IMR-90 (cell line): ENCODE measurements at regions not wholly inside any gene's neighbourhood (a gene's known extent, or its start where the extent isn't known, plus 50 kb on each side); places are given as distances from the start of the nearest gene placed in this dataset.

Experiments
- CEBPB ChIP-seq: IDR thresholded peaks from 2 replicates; pipeline ENCODE4 v1.6.1; 2012; ENCODE audit warnings: low read depth, low read length, improper control_type of control experiment
- FOS ChIP-seq: fragments of 150-350 bp; IDR thresholded peaks from 2 replicates; pipeline ENCODE4 v1.6.1; 2016; ENCODE audit warnings: low read depth, low read length
- POLR2A ChIP-seq: IDR thresholded peaks from 2 replicates; pipeline ENCODE4 v1.6.1; 2012; ENCODE audit warnings: mild to moderate bottlenecking, low read depth, low read length
- TF ChIP-seq, protein P1 (sequence below): conservative IDR thresholded peaks from 2 replicates; pipeline ENCODE4 v1.5.1; 2012; ENCODE audit warnings: mild to moderate bottlenecking, low read depth, low read length, improper control_type of control experiment
- TF ChIP-seq, protein P2 (sequence below): fragments of 150-350 bp; IDR thresholded peaks from 2 replicates; pipeline ENCODE4 v1.6.1; 2017; ENCODE audit warnings: mild to moderate bottlenecking, antibody characterized with exemption, low read length, low read depth
- TF ChIP-seq, protein P3 (sequence below): fragments of 150-350 bp; IDR thresholded peaks from 2 replicates; pipeline ENCODE4 v1.6.1; 2016; ENCODE audit warnings: low read depth, mild to moderate bottlenecking, low read length, moderate library complexity, borderline replicate concordance

DNA sequence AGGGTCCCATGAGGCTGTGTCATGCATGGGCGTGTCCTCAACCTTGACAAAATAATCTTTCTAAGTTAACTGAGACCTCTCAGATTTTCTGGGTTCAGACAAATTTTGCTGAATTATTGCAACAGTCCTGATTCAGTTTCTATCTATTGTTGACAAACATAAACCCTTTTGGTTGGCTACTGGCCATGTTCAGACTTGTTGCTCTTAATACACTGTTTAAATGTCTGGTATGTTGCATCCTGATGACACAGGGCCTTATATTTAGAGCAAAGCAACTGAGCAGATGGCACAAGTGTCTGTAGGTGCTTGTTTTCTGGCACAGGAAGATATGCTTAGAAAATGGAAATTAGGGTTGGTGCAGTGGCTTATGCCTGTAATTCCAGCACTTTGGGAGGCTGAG is 456.9 kb upstream of the USP9Y start:
- TF ChIP-seq, protein P1, sequence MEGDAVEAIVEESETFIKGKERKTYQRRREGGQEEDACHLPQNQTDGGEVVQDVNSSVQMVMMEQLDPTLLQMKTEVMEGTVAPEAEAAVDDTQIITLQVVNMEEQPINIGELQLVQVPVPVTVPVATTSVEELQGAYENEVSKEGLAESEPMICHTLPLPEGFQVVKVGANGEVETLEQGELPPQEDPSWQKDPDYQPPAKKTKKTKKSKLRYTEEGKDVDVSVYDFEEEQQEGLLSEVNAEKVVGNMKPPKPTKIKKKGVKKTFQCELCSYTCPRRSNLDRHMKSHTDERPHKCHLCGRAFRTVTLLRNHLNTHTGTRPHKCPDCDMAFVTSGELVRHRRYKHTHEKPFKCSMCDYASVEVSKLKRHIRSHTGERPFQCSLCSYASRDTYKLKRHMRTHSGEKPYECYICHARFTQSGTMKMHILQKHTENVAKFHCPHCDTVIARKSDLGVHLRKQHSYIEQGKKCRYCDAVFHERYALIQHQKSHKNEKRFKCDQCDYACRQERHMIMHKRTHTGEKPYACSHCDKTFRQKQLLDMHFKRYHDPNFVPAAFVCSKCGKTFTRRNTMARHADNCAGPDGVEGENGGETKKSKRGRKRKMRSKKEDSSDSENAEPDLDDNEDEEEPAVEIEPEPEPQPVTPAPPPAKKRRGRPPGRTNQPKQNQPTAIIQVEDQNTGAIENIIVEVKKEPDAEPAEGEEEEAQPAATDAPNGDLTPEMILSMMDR, result no peak
- TF ChIP-seq, protein P2, sequence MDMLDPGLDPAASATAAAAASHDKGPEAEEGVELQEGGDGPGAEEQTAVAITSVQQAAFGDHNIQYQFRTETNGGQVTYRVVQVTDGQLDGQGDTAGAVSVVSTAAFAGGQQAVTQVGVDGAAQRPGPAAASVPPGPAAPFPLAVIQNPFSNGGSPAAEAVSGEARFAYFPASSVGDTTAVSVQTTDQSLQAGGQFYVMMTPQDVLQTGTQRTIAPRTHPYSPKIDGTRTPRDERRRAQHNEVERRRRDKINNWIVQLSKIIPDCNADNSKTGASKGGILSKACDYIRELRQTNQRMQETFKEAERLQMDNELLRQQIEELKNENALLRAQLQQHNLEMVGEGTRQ, result no peak
- TF ChIP-seq POLR2A (no peak), FOS (no peak), CEBPB (no peak)
- TF ChIP-seq, protein P3, sequence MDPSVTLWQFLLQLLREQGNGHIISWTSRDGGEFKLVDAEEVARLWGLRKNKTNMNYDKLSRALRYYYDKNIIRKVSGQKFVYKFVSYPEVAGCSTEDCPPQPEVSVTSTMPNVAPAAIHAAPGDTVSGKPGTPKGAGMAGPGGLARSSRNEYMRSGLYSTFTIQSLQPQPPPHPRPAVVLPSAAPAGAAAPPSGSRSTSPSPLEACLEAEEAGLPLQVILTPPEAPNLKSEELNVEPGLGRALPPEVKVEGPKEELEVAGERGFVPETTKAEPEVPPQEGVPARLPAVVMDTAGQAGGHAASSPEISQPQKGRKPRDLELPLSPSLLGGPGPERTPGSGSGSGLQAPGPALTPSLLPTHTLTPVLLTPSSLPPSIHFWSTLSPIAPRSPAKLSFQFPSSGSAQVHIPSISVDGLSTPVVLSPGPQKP, result no peak
